ENCODE measurements at regions not wholly inside any gene's neighbourhood (a gene's known extent, or its start where the extent isn't known, plus 50 kb on each side); places are given as distances from the start of the nearest gene placed in this dataset.

DNA sequence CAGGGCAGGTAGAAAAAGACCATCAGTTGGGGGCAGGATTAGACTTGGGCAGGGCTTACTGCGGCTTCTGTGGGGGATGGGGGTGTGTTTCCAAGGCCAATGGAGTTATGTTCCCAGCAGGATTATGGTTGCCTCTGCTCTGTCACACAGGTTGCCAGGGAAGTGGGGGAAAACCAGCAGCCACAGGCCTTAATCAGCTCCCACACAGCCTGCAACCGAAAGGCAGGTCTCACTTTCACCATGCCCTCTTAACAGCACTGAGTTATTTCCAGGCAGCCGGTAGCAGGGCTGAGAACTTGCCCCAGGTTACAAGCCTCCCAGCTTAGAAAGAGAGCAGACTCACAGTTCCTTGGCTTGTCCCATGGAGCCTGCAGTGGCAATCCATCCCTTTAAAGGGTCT is 205.5 kb downstream of the FGF10 start:
- TF ChIP-seq, protein P1, sequence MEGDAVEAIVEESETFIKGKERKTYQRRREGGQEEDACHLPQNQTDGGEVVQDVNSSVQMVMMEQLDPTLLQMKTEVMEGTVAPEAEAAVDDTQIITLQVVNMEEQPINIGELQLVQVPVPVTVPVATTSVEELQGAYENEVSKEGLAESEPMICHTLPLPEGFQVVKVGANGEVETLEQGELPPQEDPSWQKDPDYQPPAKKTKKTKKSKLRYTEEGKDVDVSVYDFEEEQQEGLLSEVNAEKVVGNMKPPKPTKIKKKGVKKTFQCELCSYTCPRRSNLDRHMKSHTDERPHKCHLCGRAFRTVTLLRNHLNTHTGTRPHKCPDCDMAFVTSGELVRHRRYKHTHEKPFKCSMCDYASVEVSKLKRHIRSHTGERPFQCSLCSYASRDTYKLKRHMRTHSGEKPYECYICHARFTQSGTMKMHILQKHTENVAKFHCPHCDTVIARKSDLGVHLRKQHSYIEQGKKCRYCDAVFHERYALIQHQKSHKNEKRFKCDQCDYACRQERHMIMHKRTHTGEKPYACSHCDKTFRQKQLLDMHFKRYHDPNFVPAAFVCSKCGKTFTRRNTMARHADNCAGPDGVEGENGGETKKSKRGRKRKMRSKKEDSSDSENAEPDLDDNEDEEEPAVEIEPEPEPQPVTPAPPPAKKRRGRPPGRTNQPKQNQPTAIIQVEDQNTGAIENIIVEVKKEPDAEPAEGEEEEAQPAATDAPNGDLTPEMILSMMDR (IDR thresholded peaks at IDR 0.05), result no peak
- TF ChIP-seq POLR2A (IDR thresholded peaks at IDR 0.05), result no peak

All from testis (tissue), 2 donors.